ENCODE measurements at regions not wholly inside any gene's neighbourhood (a gene's known extent, or its start where the extent isn't known, plus 50 kb on each side); places are given as distances from the start of the nearest gene placed in this dataset.

- TF ChIP-seq AHR (CRISPR knock-in tag; IDR thresholded peaks at IDR 0.05) (peak; percentile 57; the same call in 1 of the 2 replicates), GTF2F1 (IDR thresholded peaks at IDR 0.05; ENCODE audit: low read length) (no peak), KDM4B (CRISPR knock-in tag; IDR thresholded peaks at IDR 0.05) (0 out of 2 replicates have a peak, but pooled peaks have one; percentile 78), CHD4 (IDR thresholded peaks at IDR 0.05; ENCODE audit: borderline replicate concordance, low read length) (no peak), BCL6 (CRISPR knock-in tag; IDR thresholded peaks at IDR 0.05) (peak; percentile 85), SNAI1 (CRISPR knock-in tag; IDR thresholded peaks at IDR 0.05; ENCODE audit: borderline replicate concordance) (peak; percentile 97), KDM3A (CRISPR knock-in tag; IDR thresholded peaks at IDR 0.05; ENCODE audit: low read depth) (peak; percentile 98), SRSF4 (IDR thresholded peaks at IDR 0.05; ENCODE audit: low read depth, low read length, poor library complexity, severe bottlenecking) (no peak), IRF2 (CRISPR knock-in tag; IDR thresholded peaks at IDR 0.05) (peak; percentile 96), ZNF782 (CRISPR knock-in tag; IDR thresholded peaks at IDR 0.05; ENCODE audit: borderline replicate concordance) (peak; percentile 52; the same call in 1 of the 2 replicates), ZNF251 (CRISPR knock-in tag; IDR thresholded peaks at IDR 0.05) (no peak), KDM6A (CRISPR knock-in tag; IDR thresholded peaks at IDR 0.05; ENCODE audit: low read depth) (peak; percentile 85; the same call in 1 of the 2 replicates), ZNF552 (CRISPR knock-in tag; IDR thresholded peaks at IDR 0.05; ENCODE audit: borderline replicate concordance) (no peak), ZNF780A (CRISPR knock-in tag; IDR thresholded peaks at IDR 0.05) (peak; percentile 71; the same call in 1 of the 2 replicates), ETV6 (CRISPR knock-in tag; conservative IDR thresholded peaks at IDR 0.05) (peak; percentile 38; the same call in 1 of the 2 replicates)
- TF ChIP-seq, protein P1, sequence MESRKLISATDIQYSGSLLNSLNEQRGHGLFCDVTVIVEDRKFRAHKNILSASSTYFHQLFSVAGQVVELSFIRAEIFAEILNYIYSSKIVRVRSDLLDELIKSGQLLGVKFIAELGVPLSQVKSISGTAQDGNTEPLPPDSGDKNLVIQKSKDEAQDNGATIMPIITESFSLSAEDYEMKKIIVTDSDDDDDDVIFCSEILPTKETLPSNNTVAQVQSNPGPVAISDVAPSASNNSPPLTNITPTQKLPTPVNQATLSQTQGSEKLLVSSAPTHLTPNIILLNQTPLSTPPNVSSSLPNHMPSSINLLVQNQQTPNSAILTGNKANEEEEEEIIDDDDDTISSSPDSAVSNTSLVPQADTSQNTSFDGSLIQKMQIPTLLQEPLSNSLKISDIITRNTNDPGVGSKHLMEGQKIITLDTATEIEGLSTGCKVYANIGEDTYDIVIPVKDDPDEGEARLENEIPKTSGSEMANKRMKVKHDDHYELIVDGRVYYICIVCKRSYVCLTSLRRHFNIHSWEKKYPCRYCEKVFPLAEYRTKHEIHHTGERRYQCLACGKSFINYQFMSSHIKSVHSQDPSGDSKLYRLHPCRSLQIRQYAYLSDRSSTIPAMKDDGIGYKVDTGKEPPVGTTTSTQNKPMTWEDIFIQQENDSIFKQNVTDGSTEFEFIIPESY (CRISPR knock-in tag; IDR thresholded peaks at IDR 0.05) = peak; percentile 85
- TF ChIP-seq, protein P2, sequence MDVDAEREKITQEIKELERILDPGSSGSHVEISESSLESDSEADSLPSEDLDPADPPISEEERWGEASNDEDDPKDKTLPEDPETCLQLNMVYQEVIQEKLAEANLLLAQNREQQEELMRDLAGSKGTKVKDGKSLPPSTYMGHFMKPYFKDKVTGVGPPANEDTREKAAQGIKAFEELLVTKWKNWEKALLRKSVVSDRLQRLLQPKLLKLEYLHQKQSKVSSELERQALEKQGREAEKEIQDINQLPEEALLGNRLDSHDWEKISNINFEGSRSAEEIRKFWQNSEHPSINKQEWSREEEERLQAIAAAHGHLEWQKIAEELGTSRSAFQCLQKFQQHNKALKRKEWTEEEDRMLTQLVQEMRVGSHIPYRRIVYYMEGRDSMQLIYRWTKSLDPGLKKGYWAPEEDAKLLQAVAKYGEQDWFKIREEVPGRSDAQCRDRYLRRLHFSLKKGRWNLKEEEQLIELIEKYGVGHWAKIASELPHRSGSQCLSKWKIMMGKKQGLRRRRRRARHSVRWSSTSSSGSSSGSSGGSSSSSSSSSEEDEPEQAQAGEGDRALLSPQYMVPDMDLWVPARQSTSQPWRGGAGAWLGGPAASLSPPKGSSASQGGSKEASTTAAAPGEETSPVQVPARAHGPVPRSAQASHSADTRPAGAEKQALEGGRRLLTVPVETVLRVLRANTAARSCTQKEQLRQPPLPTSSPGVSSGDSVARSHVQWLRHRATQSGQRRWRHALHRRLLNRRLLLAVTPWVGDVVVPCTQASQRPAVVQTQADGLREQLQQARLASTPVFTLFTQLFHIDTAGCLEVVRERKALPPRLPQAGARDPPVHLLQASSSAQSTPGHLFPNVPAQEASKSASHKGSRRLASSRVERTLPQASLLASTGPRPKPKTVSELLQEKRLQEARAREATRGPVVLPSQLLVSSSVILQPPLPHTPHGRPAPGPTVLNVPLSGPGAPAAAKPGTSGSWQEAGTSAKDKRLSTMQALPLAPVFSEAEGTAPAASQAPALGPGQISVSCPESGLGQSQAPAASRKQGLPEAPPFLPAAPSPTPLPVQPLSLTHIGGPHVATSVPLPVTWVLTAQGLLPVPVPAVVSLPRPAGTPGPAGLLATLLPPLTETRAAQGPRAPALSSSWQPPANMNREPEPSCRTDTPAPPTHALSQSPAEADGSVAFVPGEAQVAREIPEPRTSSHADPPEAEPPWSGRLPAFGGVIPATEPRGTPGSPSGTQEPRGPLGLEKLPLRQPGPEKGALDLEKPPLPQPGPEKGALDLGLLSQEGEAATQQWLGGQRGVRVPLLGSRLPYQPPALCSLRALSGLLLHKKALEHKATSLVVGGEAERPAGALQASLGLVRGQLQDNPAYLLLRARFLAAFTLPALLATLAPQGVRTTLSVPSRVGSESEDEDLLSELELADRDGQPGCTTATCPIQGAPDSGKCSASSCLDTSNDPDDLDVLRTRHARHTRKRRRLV (CRISPR knock-in tag; IDR thresholded peaks at IDR 0.05) = peak; percentile 83
- TF ChIP-seq, protein P3, sequence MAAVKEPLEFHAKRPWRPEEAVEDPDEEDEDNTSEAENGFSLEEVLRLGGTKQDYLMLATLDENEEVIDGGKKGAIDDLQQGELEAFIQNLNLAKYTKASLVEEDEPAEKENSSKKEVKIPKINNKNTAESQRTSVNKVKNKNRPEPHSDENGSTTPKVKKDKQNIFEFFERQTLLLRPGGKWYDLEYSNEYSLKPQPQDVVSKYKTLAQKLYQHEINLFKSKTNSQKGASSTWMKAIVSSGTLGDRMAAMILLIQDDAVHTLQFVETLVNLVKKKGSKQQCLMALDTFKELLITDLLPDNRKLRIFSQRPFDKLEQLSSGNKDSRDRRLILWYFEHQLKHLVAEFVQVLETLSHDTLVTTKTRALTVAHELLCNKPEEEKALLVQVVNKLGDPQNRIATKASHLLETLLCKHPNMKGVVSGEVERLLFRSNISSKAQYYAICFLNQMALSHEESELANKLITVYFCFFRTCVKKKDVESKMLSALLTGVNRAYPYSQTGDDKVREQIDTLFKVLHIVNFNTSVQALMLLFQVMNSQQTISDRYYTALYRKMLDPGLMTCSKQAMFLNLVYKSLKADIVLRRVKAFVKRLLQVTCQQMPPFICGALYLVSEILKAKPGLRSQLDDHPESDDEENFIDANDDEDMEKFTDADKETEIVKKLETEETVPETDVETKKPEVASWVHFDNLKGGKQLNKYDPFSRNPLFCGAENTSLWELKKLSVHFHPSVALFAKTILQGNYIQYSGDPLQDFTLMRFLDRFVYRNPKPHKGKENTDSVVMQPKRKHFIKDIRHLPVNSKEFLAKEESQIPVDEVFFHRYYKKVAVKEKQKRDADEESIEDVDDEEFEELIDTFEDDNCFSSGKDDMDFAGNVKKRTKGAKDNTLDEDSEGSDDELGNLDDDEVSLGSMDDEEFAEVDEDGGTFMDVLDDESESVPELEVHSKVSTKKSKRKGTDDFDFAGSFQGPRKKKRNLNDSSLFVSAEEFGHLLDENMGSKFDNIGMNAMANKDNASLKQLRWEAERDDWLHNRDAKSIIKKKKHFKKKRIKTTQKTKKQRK (IDR thresholded peaks at IDR 0.05; ENCODE audit: low read length) = no peak
Observed at GRCh38 chr6:11298651-11299420, 66.4 kb upstream of the NEDD9 start (continued).

All from HepG2 (cell line).